Dermis microvascular lymphatic vessel endothelial cell (primary cell): ENCODE measurements at regions not wholly inside any gene's neighbourhood (a gene's known extent, or its start where the extent isn't known, plus 50 kb on each side); places are given as distances from the start of the nearest gene placed in this dataset.
A peak's percentile ranks its signal among the peaks of the same experiment; 100 is the strongest.

ENCODE experiments used
- DNase-seq, 2 donors: peaks; one replicate each; pipeline versions ENCODE4 v3.0.0 to v3.0.0-alpha.2; 2010; ENCODE audit warnings: low read depth in 2 of 2

- DNase-seq = peak in 1 of 2 donors; percentile 3
Observed at GRCh38 chr11:91871048-91871447, 353.6 kb upstream of the FAT3 start.

DNA sequence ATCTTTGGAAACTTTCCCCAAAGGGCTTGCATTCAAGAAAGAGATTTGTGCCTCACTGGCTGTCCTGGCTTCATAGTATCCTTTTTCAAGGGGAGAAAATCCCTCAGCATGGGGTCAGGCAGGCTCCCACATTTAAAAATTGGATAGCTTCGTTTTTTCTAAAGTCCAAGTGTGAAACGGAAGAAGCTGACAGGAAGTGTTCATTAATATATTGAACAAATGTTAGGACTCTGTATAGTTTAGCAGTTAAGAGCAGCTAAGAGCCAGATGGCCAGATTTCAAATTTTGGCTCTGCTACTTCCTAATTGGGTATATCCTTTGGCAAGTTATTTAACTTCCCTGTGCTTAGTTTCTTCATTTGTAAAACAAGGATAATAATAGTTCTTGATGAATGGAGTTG is 354.9 kb upstream of the FAT3 start:
- DNase-seq = no peak

GRCh38 chr11:91866642-91867041 is 358.0 kb upstream of the FAT3 start:
- no peak for DNase-seq

DNA sequence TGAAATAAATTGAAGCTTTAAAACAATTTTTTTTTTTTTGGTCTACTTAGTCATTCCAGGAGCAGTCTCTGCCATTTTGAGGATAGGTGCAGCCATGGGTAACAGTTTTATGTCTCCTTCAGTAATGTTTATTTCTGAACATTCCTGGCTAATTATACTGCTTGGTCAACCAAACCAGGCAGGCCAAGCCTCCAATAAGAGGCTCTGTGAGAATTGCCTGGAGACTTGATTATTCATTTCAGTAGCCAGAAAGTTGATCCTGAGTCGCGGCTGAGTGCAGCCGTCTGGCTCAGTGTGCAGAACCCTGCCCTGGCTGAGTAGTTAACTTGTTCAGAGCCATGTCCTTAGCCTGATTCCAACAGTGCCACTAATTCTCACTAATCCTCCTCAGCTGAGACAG is 364.0 kb upstream of the FAT3 start:
- DNase-seq = no peak

GRCh38 chr11:91859666-91860065 is 365.0 kb upstream of the FAT3 start:
- DNase-seq = no peak

DNA sequence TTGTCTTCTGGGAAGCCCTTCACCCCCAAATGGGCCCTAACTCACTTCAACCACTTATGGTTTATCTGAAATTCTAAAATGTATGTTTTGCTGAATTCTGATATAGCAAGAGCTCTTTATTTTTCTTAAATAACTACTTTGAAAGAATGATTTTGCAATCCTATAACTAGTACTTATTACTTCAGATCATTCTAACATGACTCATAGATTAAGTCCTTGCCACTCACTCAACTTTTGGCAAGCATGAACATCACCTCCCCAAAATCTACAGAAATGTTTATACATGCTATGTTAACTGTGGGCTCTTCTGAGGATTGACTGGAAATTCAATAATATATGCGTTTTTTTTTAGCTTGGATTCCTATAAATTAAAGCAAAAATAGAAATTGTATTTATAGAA is 367.4 kb upstream of the FAT3 start:
- no peak for DNase-seq

- DNase-seq = no peak
Observed at GRCh38 chr11:91854780-91855179, 369.8 kb upstream of the FAT3 start.

DNA sequence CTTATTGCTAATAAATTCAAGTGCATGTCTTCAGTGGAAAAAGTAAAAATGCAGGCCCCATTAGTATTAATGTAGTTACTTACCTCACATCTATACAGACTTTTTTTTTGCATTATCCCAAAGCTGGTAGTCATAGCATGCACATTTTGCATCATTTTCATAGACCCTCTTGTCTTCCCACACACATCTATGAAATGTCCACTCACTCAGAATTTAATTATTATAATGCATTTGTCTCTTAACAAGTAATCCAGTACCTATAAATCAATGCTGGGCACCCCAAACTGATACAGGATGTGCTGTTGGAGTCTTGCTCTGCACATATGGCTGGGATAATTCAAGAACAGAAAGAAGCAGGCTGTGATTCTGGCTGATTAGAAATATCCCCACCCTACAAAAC is 370.4 kb upstream of the FAT3 start:
- no peak for DNase-seq

GRCh38 chr11:91851908-91852307 is 372.7 kb upstream of the FAT3 start:
- no peak for DNase-seq

- DNase-seq = no peak
Observed at GRCh38 chr11:91850533-91851275, 373.9 kb upstream of the FAT3 start.

GRCh38 chr11:91850021-91850420 is 374.6 kb upstream of the FAT3 start:
- no peak for DNase-seq

DNA sequence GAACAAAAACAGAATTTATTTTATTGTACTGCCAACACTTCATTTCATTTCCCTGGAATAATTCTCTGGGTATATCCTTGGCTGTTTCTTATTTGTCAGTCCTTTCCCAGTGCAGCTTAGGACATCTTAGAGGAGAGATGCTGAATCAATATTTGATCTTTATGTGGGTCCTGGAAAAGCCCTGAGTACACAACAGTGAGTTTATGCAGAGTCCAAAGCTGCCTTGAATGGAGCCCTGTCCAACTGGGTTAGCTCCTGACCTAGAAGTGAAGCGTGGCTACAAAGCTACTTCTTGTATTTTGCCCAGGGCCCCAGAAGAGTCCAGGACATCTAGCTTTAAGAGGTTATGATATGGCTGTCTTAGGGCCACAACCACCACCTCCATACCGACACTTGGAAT is 378.0 kb upstream of the FAT3 start:
- DNase-seq = no peak

DNA sequence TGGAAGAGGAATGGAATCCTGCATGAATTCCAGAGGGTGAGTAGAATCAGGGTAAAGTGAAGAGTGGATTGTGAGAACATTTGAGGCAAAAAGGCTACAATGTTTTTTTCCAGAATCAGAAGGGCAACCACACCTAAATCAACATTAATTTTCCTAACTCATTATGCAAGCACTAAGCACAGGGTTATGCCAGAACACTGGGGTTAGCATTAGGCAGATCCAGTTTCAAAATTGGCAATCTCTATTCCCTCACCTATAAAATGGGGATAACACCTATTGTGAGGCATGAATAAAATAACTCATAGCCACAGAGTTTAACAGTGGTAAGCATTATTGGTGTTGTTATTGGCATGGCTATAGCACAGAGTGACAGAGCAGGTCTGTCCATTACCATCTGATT is 378.6 kb upstream of the FAT3 start:
- no peak for DNase-seq

- DNase-seq = no peak
Observed at GRCh38 chr11:91840640-91841240, 383.9 kb upstream of the FAT3 start.

DNA sequence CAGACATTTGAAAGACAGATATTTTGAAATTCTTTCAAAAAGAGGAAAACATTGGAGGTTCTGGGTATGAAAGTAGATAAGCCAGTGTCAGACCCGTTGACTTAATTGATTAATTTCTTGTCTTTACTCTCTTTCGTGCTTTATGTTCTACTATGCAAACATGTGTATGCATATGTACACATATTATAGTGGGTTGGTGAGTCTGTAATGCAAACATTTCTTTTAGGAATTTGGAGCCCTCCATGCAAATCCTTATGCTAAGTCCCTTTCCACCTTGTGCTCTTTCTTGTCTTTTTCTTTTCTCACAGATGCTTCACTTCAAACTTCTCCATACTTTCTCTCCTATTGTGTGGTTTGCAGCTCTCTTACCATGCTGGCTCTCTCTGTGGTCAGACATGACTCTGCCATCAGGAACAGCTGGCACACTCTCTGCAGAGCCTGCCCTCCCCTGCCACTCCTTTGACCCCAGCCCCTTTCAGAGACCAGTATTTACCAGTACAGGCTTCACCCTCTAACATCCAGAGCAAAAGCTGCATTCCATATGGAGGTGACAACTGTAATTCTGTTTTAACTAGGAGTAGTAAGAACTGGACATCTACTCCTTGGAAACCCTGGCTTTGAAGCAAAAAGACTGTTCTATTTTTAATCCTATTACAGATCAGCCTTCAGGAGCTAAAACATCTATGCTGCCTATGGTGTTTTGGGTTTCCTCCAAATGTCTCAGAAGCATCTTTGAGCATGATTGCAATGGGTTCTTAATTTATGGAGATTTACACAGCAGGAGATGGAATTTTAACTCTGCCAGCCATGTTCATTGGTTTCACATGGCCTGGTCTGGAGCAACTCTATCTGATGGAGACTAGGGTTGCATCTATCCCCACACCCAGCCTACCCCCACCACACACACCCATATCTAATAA is 386.9 kb upstream of the FAT3 start:
- no peak for DNase-seq

DNA sequence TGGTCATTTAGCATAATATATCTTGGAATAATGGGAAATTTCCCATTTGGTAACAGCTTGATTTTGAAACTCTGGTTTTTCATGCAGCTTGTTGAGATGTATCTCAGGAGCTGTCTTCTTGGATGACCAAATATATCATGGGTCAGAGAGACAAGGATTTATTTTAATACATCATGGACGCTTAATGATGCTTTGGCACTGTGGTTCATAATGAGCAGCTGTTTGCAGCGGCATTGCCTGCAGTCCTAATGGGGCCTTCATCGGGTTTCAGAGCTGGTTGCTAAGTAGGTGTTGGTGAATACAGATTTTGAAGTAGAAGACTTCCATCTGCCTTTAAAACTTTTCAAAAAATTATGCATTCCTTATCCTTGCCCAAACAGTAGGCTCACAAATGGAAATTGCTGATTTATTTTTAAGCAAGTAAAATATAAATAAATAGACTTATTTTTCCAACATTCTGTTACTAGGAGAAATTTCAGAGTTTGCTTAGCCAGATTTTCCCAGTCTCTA is 389.5 kb upstream of the FAT3 start:
- DNase-seq = no peak

- DNase-seq = no peak
Observed at GRCh38 chr11:91828901-91829300, 395.7 kb upstream of the FAT3 start.

DNA sequence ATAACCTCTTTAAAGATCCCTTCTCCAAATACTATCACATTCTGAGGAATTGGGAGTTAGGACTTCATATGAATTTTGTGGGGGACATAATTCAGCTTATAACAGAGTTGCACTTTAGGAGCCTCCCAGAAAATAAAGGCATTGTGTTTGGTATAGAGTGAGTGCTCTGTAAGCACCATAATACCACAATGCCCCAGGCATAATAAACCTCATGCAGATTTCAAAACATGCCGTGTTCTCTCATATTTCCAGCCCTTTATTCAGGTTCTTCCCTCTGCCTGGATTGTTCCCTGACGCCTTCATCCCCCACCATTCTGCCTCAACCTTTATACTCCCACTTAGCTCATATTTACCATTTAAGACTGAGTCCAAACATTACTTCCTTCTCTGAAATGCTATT is 398.8 kb upstream of the FAT3 start:
- no peak for DNase-seq

DNA sequence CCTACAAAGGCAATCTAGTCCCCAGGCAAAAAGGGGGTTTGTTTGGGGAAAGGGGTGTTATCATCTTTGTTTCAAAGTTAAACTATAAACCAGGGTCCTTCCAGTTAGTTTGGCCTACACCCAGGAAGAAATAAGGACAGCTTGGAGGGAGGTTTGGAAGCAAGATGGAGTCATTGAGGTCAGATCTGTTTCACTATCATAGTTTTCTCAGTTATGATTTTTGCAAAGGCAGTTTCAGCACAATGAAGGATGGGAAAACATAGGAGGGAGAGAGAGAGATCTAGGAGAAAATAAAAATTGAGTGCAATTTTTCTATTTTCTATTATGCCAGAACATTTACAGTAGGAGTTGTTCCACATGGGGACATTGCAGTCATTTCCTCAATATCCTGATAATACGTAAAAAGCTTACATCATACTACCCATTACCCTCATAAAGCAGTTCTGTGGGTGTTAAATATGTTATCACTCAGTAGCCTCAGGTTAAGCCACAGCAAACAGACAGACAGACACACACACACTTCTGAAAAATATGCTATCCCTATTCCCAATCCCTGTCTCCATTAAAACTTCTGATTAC is 401.3 kb upstream of the FAT3 start:
- DNase-seq = no peak

DNA sequence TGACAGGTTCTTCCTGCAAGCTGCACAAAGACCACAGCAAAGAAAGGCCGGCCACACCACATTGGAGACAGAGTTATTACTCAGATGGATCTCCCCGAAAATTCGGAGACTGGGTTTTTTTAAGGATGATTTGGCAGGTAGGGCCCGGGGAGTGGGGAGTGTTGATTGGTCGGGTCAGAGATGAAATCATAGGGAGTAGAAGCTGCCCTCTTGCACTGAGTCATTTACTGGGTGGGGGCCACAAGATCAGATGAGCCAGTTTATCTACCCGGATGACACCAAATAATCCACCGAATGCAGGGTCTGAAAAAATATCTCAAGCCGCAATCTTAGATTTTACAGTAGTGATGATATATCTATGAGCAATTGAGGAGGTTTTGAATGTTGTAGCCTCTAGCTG is 401.8 kb upstream of the FAT3 start:
- no peak for DNase-seq

- no peak for DNase-seq
Observed at GRCh38 chr11:91820709-91821108, 403.9 kb upstream of the FAT3 start.

DNA sequence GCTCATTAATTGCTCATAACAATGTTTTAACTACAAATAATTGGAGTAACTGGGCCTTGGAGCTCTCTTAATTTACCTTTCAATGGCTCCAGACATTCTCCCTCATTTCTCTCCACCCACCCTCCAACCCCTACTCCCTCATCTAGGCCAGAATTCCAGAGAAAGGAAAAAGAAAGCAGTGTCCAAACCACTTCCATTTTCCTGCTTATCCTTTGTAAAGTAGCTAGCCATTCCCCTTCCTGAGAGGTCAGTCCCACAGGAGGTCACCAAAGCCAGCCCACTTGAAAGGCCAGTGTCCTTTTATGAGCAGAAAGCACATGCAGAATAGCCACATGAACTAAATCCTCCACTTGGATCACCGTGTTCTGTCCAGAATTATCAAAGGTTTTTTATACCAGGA is 404.8 kb upstream of the FAT3 start:
- no peak for DNase-seq
